ENCODE measurements at regions not wholly inside any gene's neighbourhood (a gene's known extent, or its start where the extent isn't known, plus 50 kb on each side); places are given as distances from the start of the nearest gene placed in this dataset.

- TF ChIP-seq CTCF (conservative IDR thresholded peaks at IDR 0.05; ENCODE audit: low read depth, low read length) (peak; percentile 48), POLR2A (IDR thresholded peaks at IDR 0.05; ENCODE audit: low read depth, low read length) (no peak), FOS (IDR thresholded peaks at IDR 0.05; ENCODE audit: low read depth, low read length) (no peak), RAD21 (IDR thresholded peaks at IDR 0.05; ENCODE audit: low read length) (peak; percentile 54), RFX5 (IDR thresholded peaks at IDR 0.05; ENCODE audit: low read depth, low read length) (no peak), RCOR1 (IDR thresholded peaks at IDR 0.05; ENCODE audit: insufficient replicate concordance, low read length) (no peak), NFE2L2 (IDR thresholded peaks at IDR 0.05; ENCODE audit: low read depth, low read length) (no peak)
These were observed 184.8 kb downstream of the BRINP2 start for GRCh38 chr1:177355575-177355974.
